ENCODE measurements at regions not wholly inside any gene's neighbourhood (a gene's known extent, or its start where the extent isn't known, plus 50 kb on each side); places are given as distances from the start of the nearest gene placed in this dataset.
"Not testable (repeated sequence)": the region's sequence is repeated elsewhere in the genome, so short reads cannot be mapped to it uniquely, and the experiment has no call there.

DNA sequence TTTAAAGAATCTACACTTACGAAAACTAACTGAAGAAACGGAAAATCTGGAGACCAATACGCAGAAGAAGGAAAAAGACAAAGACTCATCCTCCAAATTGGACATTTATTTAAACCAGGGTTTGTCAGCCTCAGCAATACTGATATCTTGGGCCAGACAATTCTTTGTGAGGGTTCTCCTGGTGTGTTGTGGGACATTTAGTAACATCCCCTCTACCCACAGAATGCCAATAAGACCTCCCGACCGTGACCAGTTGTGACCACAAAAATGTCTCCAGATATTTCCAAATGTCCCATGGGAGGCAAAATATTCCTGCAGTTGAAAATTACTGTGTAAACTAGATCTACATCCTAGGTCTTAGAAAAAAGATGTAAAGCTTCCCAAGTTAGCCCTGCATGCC lies 50.3 kb upstream of the ZSCAN2 start:
- not testable (repeated sequence) for DNase-seq

Data from right hindlimb (tissue), 1 donor.